BE2C (cell line): ENCODE measurements at regions not wholly inside any gene's neighbourhood (a gene's known extent, or its start where the extent isn't known, plus 50 kb on each side); places are given as distances from the start of the nearest gene placed in this dataset.

Source experiments
- DNase-seq: peaks from one replicate; pipeline ENCODE4 v3.0.0-alpha.2; 2020
- H3K27me3 ChIP-seq: fragments of 250-450 bp; sonication (Bioruptor Pico); 2 replicates; pipeline ENCODE4 v1.5.1; 2020; ENCODE audit warnings: mild to moderate bottlenecking
- H3K36me3 ChIP-seq: fragments of 250-450 bp; sonication (Bioruptor Pico); 2 replicates; pipeline ENCODE4 v1.5.1; 2020; ENCODE audit warnings: mild to moderate bottlenecking
- H3K4me1 ChIP-seq: fragments of 250-450 bp; sonication (Bioruptor Pico); 2 replicates; pipeline ENCODE4 v1.5.1; 2020
- H3K4me3 ChIP-seq: 2 replicates; pipeline ENCODE4 v1.5.1; 2011; ENCODE audit warnings: low read depth, low read length
- H3K9me3 ChIP-seq: fragments of 250-450 bp; sonication (Bioruptor Pico); 2 replicates; pipeline ENCODE4 v1.5.1; 2020
- CTCF ChIP-seq: IDR thresholded peaks from 2 replicates; pipeline ENCODE4 v1.5.1; 2012; ENCODE audit warnings: mild to moderate bottlenecking, low read depth, low read length

DNA sequence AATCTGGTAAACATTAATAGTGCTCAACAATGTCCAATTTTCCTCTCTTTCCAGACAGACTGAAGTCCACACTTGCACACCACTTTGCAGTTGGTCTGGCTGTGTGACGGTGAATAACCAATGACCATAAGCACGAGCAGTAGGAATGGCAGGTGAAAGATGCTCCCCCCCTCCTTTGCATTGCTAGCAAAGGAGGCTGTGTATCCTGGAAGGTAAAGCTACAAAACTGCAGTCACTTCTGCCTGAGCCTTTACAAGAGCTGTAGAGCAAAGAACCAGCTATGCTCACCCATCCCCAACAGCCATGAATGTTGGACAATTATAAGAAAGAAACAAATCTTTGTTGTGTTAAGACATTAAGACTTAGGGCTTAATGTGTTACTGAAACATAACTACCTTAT lies 178.0 kb downstream of the IPMK start:
- Histone ChIP-seq H3K27me3 (no peaks in the 10 kb centered on the region), H3K36me3 (no peaks in the 10 kb centered on the region), H3K4me3 (no peak overlapping the region), H3K4me1 (peaks cover 8% of the 10 kb centered on the region), H3K9me3 (no peaks in the 10 kb centered on the region)
- TF ChIP-seq CTCF: no peak
- no peak for DNase-seq

DNA sequence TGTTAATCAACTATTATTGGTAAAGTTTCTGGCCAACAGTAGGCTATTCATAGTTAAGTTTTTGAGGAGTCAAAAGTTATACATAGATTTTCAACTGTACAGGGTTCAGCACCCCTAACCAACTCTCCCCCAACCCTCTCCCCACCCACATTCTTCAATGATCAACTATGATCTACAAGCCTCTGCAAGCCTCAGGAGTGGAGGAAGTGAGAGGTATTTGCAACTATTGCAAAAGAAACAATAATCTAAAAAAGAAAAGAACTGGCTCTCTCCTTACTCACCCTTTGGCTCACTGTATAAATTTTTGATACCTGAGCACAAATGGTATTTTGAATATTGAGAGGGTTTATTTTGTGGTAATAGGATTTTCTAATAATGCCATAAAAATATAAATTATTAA lies 179.8 kb downstream of the IPMK start:
- no peak for TF ChIP-seq CTCF
- Histone ChIP-seq H3K9me3 (no peaks in the 10 kb centered on the region), H3K36me3 (no peaks in the 10 kb centered on the region), H3K27me3 (no peaks in the 10 kb centered on the region), H3K4me1 (peaks cover 8% of the 10 kb centered on the region), H3K4me3 (no peak overlapping the region)
- no peak for DNase-seq

DNA sequence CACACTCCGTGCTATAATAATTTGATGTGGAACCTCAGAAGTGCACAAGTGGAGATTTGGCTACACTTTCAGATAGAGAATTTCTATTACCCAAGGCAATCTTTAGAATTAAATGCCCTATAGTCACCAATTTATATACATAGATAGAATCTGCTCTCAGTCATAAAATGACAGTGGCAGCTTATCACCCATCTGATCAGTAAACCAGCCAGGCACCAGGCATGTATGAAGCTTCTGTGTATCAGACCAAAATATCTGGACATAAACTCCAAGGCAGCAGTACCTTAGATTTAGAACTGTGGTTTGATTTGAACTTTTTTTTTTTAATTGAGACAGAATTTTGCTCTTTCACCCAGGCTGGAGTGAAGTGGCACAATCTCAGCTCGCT lies 180.9 kb downstream of the IPMK start:
- no peak for TF ChIP-seq CTCF
- Histone ChIP-seq H3K27me3 (no peaks in the 10 kb centered on the region), H3K36me3 (no peaks in the 10 kb centered on the region), H3K4me3 (no peak overlapping the region), H3K9me3 (no peaks in the 10 kb centered on the region), H3K4me1 (peaks cover 8% of the 10 kb centered on the region)
- DNase-seq: no peak

GRCh38 chr10:58086144-58086762 lies 181.4 kb downstream of the IPMK start:
- no peak overlapping the region for H3K4me3 ChIP-seq
- H3K27me3 ChIP-seq: no peaks in the 10 kb centered on the region
- TF ChIP-seq CTCF: no peak
- DNase-seq: peak; percentile 44
- peaks cover 8% of the 10 kb centered on the region for H3K4me1 ChIP-seq
- H3K36me3 ChIP-seq: no peaks in the 10 kb centered on the region
- H3K9me3 ChIP-seq: no peaks in the 10 kb centered on the region

DNA sequence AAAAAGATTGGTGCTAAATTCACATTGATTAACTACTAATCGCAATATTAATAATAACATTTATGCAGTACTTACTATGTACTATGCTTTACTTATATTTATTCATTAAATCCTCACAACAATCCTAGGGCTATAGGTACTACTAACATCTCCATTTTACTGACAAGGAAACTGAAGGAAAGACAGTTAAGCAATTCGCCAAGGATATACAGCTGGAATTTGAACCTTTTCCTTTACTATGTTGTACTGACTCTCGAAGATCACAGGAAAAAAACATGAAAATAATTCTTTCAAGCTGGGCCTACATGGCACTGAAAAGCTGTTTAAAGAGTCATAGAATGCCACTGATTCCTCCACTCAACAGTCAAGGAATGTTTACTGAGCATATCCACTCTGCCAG lies 185.4 kb downstream of the IPMK start:
- no peak for TF ChIP-seq CTCF
- peaks cover 8% of the 10 kb centered on the region for H3K4me1 ChIP-seq
- no peak for DNase-seq
- no peaks in the 10 kb centered on the region for H3K36me3 ChIP-seq
- H3K4me3 ChIP-seq: no peak overlapping the region
- H3K9me3 ChIP-seq: no peaks in the 10 kb centered on the region
- H3K27me3 ChIP-seq: no peaks in the 10 kb centered on the region

DNA sequence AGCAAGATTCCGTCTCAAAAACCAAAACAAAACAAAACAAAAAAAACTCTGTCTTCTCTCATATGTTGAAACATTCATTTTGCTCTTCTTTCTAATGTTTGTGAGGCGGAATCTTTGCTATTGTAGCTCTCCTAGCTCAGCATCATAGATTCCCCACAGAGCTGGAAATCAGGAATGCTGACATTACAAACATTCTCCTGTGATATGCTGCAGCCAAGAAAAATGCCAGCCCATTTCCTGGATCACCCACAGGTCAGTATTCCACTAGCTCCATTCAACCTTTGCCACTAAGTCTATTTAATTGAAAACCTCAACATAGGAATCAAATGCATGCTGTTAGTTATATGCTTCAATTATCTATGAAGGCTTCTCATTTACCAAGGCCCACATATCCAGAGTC lies 186.3 kb downstream of the IPMK start:
- no peak for TF ChIP-seq CTCF

More for the DNA sequence above, 186.3 kb downstream of the IPMK start:
- no peak overlapping the region for H3K4me3 ChIP-seq
- H3K4me1 ChIP-seq: peaks cover 7% of the 10 kb centered on the region
- no peaks in the 10 kb centered on the region for H3K9me3 ChIP-seq
- DNase-seq: no peak
- no peaks in the 10 kb centered on the region for H3K36me3 ChIP-seq
- H3K27me3 ChIP-seq: no peaks in the 10 kb centered on the region
